Osteocyte (in vitro differentiated cells): ENCODE measurements at regions not wholly inside any gene's neighbourhood (a gene's known extent, or its start where the extent isn't known, plus 50 kb on each side); places are given as distances from the start of the nearest gene placed in this dataset.
A peak's percentile ranks its signal among the peaks of the same experiment; 100 is the strongest.
"Not testable (repeated sequence)": the region's sequence is repeated elsewhere in the genome, so short reads cannot be mapped to it uniquely, and the experiment has no call there.

ENCODE experiments used
- DNase-seq: peaks from one replicate; pipeline ENCODE4 v3.0.0; 2021; ENCODE audit warnings: mixed read lengths; ENCODE audit not compliant: unreplicated experiment; ENCODE audit errors: extremely low spot score
- H3K27ac Mint-ChIP-seq: one replicate; pipeline ENCODE4 v1.8.0; 2021; ENCODE audit warnings: mild to moderate bottlenecking, mixed read lengths; ENCODE audit not compliant: unreplicated experiment
- H3K27me3 Mint-ChIP-seq: one replicate; pipeline ENCODE4 v1.8.0; 2021; ENCODE audit warnings: mixed read lengths; ENCODE audit not compliant: unreplicated experiment
- H3K36me3 Mint-ChIP-seq: one replicate; pipeline ENCODE4 v1.8.0; 2021; ENCODE audit warnings: mixed read lengths; ENCODE audit not compliant: unreplicated experiment
- H3K4me1 Mint-ChIP-seq: one replicate; pipeline ENCODE4 v1.8.0; 2021; ENCODE audit warnings: mixed read lengths; ENCODE audit not compliant: unreplicated experiment
- H3K4me3 Mint-ChIP-seq: one replicate; pipeline ENCODE4 v1.8.0; 2021; ENCODE audit warnings: mild to moderate bottlenecking, moderate library complexity, mixed read lengths; ENCODE audit not compliant: unreplicated experiment
- H3K9me3 Mint-ChIP-seq: one replicate; pipeline ENCODE4 v1.8.0; 2021; ENCODE audit warnings: mixed read lengths; ENCODE audit not compliant: unreplicated experiment
- TF ChIP-seq, protein P1 (sequence below): fragments of 200-600 bp; sonication (generic); IDR thresholded peaks from 2 replicates; pipeline ENCODE4 v1.5.0; 2021; ENCODE audit warnings: antibody characterized with exemption, mild to moderate bottlenecking, moderate library complexity

DNA sequence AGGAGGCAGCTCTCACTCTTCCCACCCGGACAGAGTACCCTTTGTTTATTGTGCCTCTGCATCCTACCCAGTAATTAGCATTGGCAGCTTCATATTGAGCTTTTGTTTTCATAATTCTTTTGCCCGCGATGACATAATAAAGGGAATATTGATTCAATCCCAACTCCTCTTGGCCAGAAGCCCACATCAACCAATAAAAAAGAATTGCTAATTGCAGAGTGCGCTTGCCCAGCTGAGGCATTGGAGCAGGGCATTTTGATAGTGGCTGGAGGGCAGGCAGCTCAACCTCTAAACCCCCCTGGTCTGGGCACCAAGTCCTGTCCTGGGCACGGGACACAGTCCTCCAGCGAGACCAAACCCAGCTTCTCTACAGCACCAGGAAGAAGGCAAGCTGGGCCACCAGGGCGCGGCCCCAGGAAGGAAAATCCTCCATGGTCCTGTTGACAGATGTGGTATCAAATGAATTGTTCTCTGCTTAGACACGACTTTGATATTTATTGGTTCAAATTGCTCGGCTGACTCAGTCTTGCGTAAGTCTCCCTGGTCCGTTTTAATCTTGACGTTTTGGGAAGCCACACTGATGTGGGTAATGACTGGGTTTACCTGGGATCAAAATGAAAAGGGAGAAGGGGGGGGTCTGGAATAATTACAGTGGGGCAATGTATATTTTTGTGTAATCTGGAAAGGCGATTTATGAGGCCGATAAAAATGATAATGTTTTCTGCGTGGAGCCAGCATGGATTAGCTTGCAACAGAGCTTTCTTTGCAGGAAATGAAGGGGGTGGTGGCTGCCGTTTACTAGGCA, 220.7 kb upstream of the MSX2 start:
- no peak overlapping the region for H3K27ac Mint-ChIP-seq
- peaks cover 8% of the 10 kb centered on the region for H3K9me3 Mint-ChIP-seq
- H3K4me3 Mint-ChIP-seq = no peak overlapping the region
- TF ChIP-seq, protein P1, sequence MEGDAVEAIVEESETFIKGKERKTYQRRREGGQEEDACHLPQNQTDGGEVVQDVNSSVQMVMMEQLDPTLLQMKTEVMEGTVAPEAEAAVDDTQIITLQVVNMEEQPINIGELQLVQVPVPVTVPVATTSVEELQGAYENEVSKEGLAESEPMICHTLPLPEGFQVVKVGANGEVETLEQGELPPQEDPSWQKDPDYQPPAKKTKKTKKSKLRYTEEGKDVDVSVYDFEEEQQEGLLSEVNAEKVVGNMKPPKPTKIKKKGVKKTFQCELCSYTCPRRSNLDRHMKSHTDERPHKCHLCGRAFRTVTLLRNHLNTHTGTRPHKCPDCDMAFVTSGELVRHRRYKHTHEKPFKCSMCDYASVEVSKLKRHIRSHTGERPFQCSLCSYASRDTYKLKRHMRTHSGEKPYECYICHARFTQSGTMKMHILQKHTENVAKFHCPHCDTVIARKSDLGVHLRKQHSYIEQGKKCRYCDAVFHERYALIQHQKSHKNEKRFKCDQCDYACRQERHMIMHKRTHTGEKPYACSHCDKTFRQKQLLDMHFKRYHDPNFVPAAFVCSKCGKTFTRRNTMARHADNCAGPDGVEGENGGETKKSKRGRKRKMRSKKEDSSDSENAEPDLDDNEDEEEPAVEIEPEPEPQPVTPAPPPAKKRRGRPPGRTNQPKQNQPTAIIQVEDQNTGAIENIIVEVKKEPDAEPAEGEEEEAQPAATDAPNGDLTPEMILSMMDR = no peak
- no peaks in the 10 kb centered on the region for H3K36me3 Mint-ChIP-seq
- H3K4me1 Mint-ChIP-seq = no peaks in the 10 kb centered on the region
- H3K27me3 Mint-ChIP-seq = peaks cover 20% of the 10 kb centered on the region
- peak; percentile 51 for DNase-seq

DNA sequence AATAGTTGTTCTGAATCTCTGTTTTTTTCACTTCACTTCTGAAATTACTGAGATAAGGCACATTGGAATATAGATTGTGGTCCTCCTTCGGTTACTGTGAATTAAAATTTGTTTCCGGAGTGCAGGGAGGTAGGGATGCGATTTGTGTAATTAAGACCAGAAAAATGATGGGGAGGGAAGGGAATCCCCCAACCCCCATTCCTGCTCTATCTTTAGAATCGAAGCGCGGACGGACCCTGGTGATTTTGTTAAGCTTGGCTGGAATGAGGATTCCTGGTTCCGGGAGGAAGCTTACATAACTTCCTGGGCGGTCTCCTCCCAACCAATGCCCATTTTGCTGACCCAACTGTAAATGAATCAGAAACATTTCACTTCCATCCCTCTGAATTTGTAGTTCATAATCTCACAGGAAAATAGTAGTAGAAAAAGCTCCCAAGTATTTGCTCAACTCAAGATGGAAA, 220.1 kb upstream of the MSX2 start:
- H3K4me3 Mint-ChIP-seq = no peak overlapping the region
- no peak for DNase-seq
- no peak overlapping the region for H3K27ac Mint-ChIP-seq

DNA sequence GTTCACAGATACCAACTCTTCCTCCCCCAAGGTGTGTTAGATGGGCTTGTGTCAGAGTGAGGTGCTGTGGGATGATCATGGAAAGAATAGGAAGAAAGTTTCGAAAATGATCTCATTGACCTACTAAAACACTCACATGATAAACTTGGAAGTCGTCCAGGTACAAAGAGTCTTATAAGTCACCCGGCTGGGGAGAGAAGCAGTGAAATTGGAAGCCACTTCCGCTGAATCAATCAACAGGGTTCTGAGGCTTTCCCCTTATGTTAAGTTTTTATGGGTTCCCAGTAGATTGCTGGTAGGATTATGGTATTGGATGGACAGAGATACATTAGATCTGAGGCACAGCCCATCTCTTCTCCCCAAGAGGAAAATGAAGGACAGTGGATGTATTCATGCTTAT, 218.8 kb upstream of the MSX2 start:
- H3K27ac Mint-ChIP-seq = no peak overlapping the region
- H3K36me3 Mint-ChIP-seq = no peaks in the 10 kb centered on the region
- TF ChIP-seq, protein P1 = no peak
- H3K4me1 Mint-ChIP-seq = no peaks in the 10 kb centered on the region
- H3K27me3 Mint-ChIP-seq = peaks cover 29% of the 10 kb centered on the region
- H3K4me3 Mint-ChIP-seq = no peak overlapping the region
- no peak for DNase-seq
- no peaks in the 10 kb centered on the region for H3K9me3 Mint-ChIP-seq

More for the DNA sequence above, 220.1 kb upstream of the MSX2 start:
- H3K9me3 Mint-ChIP-seq = peaks cover 7% of the 10 kb centered on the region
- H3K36me3 Mint-ChIP-seq = no peaks in the 10 kb centered on the region
- TF ChIP-seq, protein P1 = no peak
- H3K4me1 Mint-ChIP-seq = no peaks in the 10 kb centered on the region
- H3K27me3 Mint-ChIP-seq = peaks cover 26% of the 10 kb centered on the region

DNA sequence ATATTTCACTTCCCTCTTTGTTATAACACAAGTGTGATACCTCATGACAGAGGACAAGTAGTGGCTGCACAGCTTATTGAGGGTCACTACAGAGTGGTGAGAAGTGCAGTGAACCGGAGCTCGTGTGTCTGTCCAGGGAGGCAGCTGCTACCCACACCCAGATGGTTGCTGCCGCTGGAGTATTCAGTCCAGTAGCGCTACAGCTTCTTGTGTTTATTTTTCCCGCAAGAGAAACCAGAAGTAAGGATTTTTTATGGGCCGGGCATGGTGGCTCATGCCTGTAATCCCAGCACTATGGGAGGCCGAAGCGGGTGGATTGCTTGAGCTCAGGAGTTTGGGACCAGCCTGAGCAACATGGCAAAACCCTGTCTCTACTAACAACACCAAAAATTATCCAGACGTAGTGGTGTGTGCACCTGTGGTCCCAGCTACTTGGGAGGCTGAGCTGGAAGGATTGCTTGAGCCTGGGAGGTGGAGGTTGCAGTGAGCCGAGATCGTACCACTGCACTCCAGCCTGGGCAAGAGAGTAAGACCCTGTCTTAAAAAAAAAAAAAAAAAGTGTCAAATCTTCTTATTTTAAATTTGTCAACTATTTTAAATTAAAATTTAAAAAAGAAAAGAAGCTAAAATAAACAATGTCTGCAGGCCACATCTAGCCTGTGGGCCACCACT, 213.5 kb upstream of the MSX2 start:
- H3K27ac Mint-ChIP-seq = not testable (repeated sequence)

DNA sequence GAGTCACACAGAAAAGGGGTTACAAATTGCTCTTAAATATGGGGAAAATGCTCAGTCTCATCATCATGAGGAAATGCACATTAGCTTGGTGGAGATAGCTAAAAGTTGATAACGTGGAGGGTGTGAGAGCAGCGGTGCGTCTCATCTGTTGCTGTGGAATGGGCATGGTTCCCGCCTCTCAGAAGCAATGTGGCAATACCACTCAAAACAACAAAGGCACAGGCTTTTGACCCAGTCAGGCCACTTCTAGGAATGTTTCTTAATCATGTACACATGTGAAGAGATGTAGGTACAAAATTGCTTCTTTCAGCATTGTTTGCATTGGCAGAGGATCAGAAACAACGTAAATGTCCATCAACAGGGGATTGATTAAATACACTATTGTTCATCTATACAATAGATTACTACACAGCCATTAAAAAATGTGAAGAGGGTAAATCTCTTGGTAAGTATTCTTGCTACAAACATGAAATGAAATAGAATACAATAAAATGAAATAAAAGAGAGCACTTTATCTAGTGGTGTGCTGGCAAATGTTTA, 212.6 kb upstream of the MSX2 start:
- no peaks in the 10 kb centered on the region for H3K36me3 Mint-ChIP-seq
- peaks cover 32% of the 10 kb centered on the region for H3K27me3 Mint-ChIP-seq
- no peak overlapping the region for H3K4me3 Mint-ChIP-seq
- H3K4me1 Mint-ChIP-seq = peaks cover 3% of the 10 kb centered on the region
- H3K9me3 Mint-ChIP-seq = peaks cover 3% of the 10 kb centered on the region
- no peak overlapping the region for H3K27ac Mint-ChIP-seq
- DNase-seq = no peak
- TF ChIP-seq, protein P1 = no peak

More for the DNA sequence above, 213.5 kb upstream of the MSX2 start:
- peaks cover 28% of the 10 kb centered on the region for H3K27me3 Mint-ChIP-seq
- not testable (repeated sequence) for H3K4me1 Mint-ChIP-seq, H3K4me3 Mint-ChIP-seq, DNase-seq, H3K36me3 Mint-ChIP-seq, H3K9me3 Mint-ChIP-seq
